Esophagus squamous epithelium (tissue), 5 donors: ENCODE measurements at regions not wholly inside any gene's neighbourhood (a gene's known extent, or its start where the extent isn't known, plus 50 kb on each side); places are given as distances from the start of the nearest gene placed in this dataset.

Source experiments
- DNase-seq: peaks from one replicate; lab custom pipeline; 2025; lab: John Stamatoyannopoulos, UW
- H3K27ac ChIP-seq, 4 donors: fragments of 200-600 bp; sonication (generic); one replicate each; pipeline ENCODE4 v1.5.1; 2016 to 2019; ENCODE audit warnings: mild to moderate bottlenecking in 1 of 4
- H3K27me3 ChIP-seq, 4 donors: fragments of 200-600 bp; sonication (generic); 1 replicate in 3 of 4; 2 replicates in 1 of 4; pipeline versions ENCODE4 v1.5.1 to v1.6.0; 2017 to 2021; ENCODE audit warnings: antibody characterized with exemption in 1 of 4
- H3K36me3 ChIP-seq, 3 donors: fragments of 200-600 bp; sonication (generic); one replicate each; pipeline ENCODE4 v1.5.1; 2016 to 2019
- H3K4me1 ChIP-seq, 3 donors: fragments of 200-600 bp; sonication (generic); one replicate each; pipeline ENCODE4 v1.5.1; 2017 to 2019
- H3K4me3 ChIP-seq, 4 donors: fragments of 200-600 bp; sonication (generic); 1 replicate in 3 of 4; 2 replicates in 1 of 4; pipeline ENCODE4 v1.5.1; 2016 to 2019; ENCODE audit warnings: mild to moderate bottlenecking in 2 of 4, moderate library complexity in 1 of 4
- H3K9me3 ChIP-seq, 3 donors: fragments of 200-600 bp; sonication (generic); one replicate each; pipeline ENCODE4 v1.5.1; 2016 to 2019
- CTCF ChIP-seq, 6 experiments: fragments of 450-650 bp in 4 of 6; fragments of 200-600 bp in 2 of 6; sonication (generic) in 2 of 6; IDR thresholded peaks; one replicate each; pipeline ENCODE4 v1.5.1; 2016 to 2019; ENCODE audit warnings: antibody characterized with exemption in 6 of 6, mild to moderate bottlenecking in 4 of 6, moderate library complexity in 4 of 6
- POLR2A ChIP-seq, 4 donors: fragments of 450-650 bp; IDR thresholded peaks; one replicate each; pipeline ENCODE4 v1.6.1; 2017; ENCODE audit warnings: antibody characterized with exemption in 4 of 4, mild to moderate bottlenecking in 4 of 4, moderate library complexity in 3 of 4
- WGBS, 2 donors: methylation state at CpG; one replicate each; pipeline ENCODE4 v1.1.5; 2018; 5-methylcytosine and 5-hydroxymethylcytosine counted together
- intact Hi-C: fragments of 100-400 bp; cut with DNase I; formaldehyde crosslinking; loops from one replicate; pipeline ENCODE4 v1.15.0; 2022
- donor health status: DM: yes; HTN: yes; CAD: no.

DNA sequence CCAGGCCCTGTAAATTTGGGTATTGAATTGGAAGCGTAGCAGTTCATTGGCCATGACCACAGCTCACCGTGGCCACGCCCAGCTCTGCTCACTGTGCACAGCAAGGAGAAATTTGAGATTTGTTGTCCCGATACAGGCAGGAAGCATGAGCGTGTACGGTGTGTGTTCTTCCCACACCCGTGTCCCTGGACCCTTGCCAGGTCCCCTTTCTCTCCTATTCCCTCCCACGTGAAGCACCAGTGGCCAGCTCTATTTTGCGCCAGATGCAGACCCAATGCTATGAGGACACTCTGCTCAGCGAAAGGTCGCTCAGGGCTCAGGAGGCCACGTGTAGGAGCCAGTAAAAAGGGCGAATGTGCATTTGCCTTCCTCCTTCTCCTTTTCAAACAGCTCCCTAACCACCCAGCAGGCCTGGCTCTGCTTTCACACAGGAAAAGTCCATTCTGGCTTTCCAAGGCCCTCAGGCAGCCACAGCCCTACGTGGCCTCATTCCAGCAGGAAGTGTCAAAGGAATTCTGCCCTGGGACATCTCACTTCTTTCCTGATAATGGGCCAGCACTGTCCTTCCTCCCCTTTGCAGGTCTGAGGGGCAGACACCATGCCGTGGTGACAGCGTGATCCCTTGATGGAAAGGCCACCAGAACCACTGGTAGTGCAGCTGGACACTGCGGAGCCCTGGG lies 499.2 kb upstream of the CDH4 start:
- intact Hi-C loops: no loop called here
- DNase-seq: no peak
- H3K27ac ChIP-seq: no peak overlapping the region
- no peak overlapping the region for H3K4me3 ChIP-seq
- H3K36me3 ChIP-seq: no peaks in the 10 kb centered on the region
- no peak for TF ChIP-seq CTCF (IDR thresholded peaks at IDR 0.05)
- no peak for TF ChIP-seq POLR2A (IDR thresholded peaks at IDR 0.05)
- no peaks in the 10 kb centered on the region for H3K4me1 ChIP-seq
- 52 to 68% methylated on average over 10 to 14 of the region's 17 CpGs for WGBS, 2 donors
- H3K27me3 ChIP-seq: no peaks in the 10 kb centered on the region
- no peaks in the 10 kb centered on the region for H3K9me3 ChIP-seq

DNA sequence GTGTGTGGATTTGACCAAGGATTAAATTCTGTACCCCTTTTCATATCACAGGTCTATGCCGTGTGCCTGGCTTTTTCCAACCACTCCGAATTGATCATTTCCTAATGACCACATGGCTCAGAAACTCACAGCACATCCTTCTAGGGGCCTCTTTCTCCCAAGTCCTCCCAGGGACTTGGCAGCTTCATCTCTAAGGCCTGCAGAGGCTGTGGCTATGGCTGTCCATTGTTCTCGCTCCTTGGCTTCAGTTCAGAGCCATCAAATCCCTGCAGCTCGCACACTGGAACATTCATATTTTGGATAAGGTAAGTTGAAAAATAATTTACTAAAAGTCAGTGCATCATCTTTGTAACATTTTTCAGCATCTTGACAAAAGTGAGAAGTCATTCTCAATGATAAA lies 497.2 kb upstream of the CDH4 start:
- Histone ChIP-seq H3K9me3 (no peaks in the 10 kb centered on the region), H3K36me3 (no peaks in the 10 kb centered on the region), H3K27me3 (no peaks in the 10 kb centered on the region), H3K4me3 (no peak overlapping the region), H3K27ac (no peak overlapping the region), H3K4me1 (no peaks in the 10 kb centered on the region)
- DNase-seq: no peak
- intact Hi-C loops: no loop called here
- WGBS, 2 donors: 44 to 61% methylated on average over 4 of the region's 4 CpGs
- TF ChIP-seq CTCF (IDR thresholded peaks at IDR 0.05) (no peak), POLR2A (IDR thresholded peaks at IDR 0.05) (no peak)

DNA sequence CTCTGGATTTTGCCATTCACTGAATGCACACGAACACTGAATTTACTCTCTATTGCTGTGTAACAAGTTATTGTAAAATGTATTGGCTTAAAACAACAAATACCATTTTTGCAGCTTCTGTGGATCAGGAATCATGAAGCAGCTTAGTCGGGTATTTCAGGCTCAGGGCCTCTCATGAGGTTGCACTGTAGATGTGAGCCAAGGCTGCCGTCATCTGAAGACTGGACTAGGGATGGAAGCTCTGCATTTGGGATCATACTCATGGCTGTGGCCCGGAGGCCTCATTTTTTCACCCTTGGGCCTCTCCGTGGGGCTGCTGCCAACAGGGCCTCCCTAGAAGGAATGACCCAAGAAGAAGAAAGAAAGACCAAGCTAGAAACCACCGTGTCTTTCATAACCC lies 492.4 kb upstream of the CDH4 start:
- Histone ChIP-seq H3K9me3 (no peaks in the 10 kb centered on the region), H3K36me3 (no peaks in the 10 kb centered on the region), H3K27me3 (no peaks in the 10 kb centered on the region), H3K4me3 (no peak overlapping the region), H3K4me1 (no peaks in the 10 kb centered on the region), H3K27ac (no peak overlapping the region)
- TF ChIP-seq CTCF (IDR thresholded peaks at IDR 0.05) (no peak), POLR2A (IDR thresholded peaks at IDR 0.05) (no peak)
- DNase-seq: no peak
- intact Hi-C loops: no loop called here
- 54 to 78% methylated on average over 3 to 6 of the region's 6 CpGs for WGBS, 2 donors

GRCh38 chr20:60760256-60761000 lies 491.6 kb upstream of the CDH4 start:
- Histone ChIP-seq H3K36me3 (no peaks in the 10 kb centered on the region), H3K4me1 (no peaks in the 10 kb centered on the region), H3K27ac (no peak overlapping the region), H3K27me3 (no peaks in the 10 kb centered on the region), H3K9me3 (no peaks in the 10 kb centered on the region), H3K4me3 (no peak overlapping the region)
- no peak for DNase-seq
- WGBS, 2 donors: 45 to 46% methylated on average over 6 of the region's 6 CpGs
- intact Hi-C loops: no loop called here
- TF ChIP-seq POLR2A (IDR thresholded peaks at IDR 0.05) (no peak), CTCF (IDR thresholded peaks at IDR 0.05) (no peak)

DNA sequence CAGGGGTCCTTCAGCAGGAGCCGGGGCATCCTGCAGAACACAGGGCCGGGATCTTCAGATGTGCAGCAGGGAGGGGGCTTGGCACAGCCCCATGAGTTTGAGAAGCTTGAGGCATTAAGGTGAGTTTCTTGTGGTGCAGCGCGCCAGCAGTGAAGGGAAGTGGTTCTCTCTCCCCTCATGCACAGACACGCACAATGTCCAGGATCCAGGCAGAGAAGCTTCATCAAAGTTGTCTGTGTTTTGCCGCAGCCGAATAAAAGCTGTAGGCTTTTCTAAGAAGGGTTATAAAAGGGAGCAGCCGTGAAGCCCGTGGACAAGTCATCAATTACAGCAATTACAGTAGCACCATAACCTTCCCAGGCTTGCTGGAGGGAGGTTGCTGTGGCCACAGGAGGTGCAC lies 491.0 kb upstream of the CDH4 start:
- H3K4me3 ChIP-seq: no peak overlapping the region
- H3K27me3 ChIP-seq: no peaks in the 10 kb centered on the region
- WGBS, 2 donors: 22 to 62% methylated on average over 8 to 9 of the region's 9 CpGs
- no peaks in the 10 kb centered on the region for H3K36me3 ChIP-seq
- no peak for DNase-seq
- intact Hi-C loops: no loop called here
- H3K27ac ChIP-seq: no peak overlapping the region
- H3K9me3 ChIP-seq: no peaks in the 10 kb centered on the region
- no peak for TF ChIP-seq POLR2A (IDR thresholded peaks at IDR 0.05)
- no peak for TF ChIP-seq CTCF (IDR thresholded peaks at IDR 0.05)
- no peaks in the 10 kb centered on the region for H3K4me1 ChIP-seq
